ENCODE measurements at regions not wholly inside any gene's neighbourhood (a gene's known extent, or its start where the extent isn't known, plus 50 kb on each side); places are given as distances from the start of the nearest gene placed in this dataset.
"Not testable (repeated sequence)": the region's sequence is repeated elsewhere in the genome, so short reads cannot be mapped to it uniquely, and the experiment has no call there.

- no peak for DNase-seq
Observed at GRCh38 chr3:6062261-6063187, 798.4 kb upstream of the GRM7 start.

DNA sequence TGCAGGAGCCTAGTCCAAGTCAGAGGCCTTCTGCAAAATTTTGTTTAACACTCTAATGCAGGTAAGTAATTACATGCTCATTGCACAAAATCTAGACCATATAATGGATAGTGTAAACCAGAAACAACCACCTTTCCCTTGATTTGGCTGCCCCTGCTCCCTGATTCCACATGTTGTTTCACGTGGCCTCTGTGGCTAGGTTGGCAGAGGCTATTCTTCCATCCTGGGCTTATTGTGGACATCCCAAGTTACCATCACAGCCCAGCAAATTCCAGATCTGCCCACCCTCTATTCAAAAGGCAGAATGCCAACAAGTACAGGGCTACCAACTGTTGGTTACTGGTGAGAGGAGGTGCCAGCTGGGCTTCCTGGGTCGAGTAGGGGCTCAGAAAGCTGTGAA, 794.5 kb upstream of the GRM7 start:
- no peak for DNase-seq

DNA sequence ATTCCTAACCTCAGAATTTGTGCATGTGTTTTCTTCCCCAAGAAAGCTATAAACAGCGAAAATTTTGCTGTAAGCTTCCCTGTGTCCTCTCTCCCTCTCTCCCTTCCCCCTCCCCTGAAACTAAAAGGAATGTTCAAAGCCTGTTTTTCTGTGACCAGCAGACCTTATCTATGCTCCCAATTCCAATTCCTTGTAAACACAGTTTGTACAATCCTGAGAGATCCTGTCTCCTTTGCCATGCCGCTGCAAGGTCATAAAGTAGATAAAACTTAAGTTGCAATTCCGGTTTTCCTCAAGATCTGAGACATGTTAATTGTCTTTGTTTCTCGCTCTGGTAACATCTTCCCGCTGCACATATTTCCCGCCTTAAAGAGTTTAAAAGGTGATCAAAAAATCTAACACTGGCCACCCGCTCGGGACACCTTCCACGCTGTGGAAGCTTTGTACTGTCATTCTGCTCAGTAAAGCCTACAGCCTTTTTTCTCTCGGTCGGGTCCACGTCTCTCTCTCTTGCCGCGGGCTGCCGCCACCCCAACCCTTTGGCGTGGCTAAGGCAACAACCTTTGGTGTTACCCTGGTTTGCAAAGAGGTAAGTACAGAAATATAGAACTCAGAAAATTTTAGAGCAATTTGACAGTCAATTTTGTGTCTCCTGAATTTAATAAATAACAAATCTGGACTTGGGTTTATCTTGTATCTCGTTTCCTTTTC, 793.9 kb upstream of the GRM7 start:
- not testable (repeated sequence) for DNase-seq

- DNase-seq: no peak
Observed at GRCh38 chr3:6074952-6075351, 786.0 kb upstream of the GRM7 start.

- DNase-seq: no peak
Observed at GRCh38 chr3:6078436-6078835, 782.5 kb upstream of the GRM7 start.

DNA sequence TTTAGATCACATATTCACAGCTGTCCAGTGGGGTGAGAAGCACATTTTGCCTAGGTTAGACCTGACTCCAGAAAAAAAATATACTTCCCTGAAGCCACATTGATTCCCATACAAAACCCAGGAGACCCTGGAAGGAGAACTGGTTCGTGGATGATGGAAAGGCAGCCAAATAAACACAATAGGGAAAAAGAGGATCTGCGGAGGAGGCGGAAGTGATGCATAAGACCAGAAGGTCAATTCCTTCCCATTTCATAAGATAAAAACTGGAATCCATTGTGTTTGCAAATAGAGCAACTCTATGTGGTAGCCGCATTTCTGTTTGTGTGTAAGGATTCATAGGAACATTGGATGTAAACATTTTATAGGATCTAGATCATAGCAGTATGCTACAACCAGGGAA, 781.9 kb upstream of the GRM7 start:
- DNase-seq: no peak

DNA sequence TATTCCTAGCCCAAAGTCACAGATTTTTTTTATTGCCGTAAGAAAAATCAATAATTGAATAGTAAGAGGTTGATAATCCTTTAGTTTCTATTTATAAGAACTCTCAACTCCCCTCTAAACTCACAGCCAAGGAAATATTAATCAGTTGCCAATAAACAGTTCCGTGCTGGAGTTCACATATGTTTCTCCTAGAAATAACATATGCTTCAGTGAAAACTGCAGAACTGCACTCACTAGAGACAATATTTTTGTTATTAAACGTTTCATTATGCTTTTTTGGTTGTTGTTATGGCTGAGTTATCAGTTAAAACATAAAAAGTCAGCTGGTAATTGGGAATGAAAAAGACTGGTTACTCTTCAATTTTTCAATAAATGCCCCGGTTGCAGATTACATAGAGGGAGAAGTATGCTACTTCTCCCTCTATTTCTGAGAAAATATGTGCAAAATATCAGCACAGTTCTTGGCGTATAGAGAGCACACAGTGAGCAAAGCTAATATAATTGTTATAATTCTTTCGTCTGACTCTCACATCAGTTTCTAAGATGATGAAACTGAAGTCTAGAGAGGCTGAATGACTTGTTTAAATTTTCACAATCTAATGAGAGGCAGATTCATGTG, 781.2 kb upstream of the GRM7 start:
- no peak for DNase-seq

DNA sequence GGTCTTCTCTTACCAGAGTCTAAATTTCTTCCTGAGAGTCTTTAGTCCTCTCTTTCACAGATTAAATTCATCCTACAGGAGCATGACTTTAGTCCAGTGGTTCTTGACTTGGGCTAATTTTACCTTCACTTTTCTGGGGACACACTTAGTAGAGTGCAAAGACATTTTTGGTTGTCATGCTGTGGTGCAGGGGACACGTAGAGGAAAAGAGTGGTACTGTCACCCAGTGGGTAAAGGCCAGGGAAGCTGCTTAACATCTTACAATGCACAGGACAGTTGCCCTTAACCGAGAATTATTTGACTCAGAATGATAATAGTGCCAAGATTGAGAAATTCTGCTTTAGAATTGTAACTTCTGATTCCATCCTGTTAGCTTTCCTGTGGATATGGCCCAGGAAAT, 772.5 kb upstream of the GRM7 start:
- DNase-seq: no peak

DNA sequence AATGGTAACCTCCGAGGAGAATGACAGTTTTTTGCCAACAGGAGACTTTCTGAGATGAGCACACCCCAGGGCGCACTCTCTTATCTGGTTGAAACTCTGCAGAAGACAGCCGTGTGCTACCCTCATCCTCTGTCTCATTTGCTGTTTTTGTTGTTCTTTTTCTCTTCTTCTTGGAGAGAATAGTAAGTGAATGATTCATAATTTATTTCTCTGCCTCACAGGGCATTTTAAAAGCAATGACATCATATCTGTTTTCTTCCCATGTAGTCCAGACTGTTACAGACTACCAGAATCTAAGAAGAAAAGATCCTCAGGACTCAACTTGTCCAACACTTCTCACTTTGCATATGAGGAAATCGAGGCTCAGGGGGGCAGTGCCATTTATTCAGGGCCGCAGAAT, 771.1 kb upstream of the GRM7 start:
- no peak for DNase-seq

DNA sequence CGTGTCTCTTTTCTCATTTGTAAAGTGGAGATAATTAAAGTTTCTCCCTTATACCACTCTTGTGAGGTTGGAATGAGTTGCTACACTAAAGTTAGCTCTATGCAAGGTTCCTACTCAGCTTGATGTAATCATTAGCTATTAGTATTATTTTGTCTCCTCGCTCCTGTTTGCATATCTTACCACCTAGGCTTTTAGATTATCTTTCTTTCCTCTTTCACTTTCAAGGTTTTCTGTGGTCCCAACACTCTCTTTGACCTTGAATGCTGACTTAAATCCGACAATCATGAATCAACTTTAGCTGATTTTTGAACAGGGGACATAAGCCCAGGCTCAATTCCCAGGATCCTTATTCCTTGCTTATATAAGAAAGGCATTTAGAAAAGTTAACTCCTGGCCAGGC, 769.7 kb upstream of the GRM7 start:
- DNase-seq: no peak

DNA sequence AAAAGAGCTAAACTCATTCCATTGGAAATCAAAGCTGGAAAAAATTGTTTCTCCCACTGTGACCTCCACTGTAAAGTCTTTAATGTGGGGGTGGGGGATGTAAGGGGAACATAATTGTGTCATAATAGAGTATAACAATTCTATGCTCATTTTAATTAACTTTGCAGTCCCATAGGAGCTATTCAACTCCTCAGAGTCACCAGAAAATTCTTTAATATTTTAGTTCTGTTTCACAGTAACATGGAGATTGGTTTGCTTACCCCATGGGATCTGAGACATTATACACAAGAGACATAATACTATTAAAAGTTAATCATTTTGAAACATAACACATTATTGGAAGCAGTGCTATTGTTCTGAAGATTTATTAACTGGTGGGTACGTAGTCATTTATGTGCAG, 765.9 kb upstream of the GRM7 start:
- no peak for DNase-seq

DNA sequence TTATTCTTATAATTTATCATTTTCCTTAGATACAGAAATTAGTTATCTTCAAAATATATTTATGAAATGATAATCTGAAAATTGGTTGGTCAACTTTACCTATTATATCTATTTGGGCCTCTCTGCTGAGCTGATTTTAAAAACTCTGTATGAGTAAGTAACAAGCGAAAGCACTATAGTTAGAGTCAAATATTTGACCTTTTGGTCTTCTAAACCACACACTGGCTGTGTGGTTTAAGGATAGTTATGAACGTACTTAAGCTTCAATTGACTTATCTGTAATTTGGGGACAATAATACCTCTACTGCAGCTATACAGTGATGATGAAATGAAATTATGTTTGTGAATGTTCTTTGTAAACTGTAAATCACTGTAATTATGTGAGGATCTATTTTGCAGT, 763.9 kb upstream of the GRM7 start:
- DNase-seq: no peak

DNA sequence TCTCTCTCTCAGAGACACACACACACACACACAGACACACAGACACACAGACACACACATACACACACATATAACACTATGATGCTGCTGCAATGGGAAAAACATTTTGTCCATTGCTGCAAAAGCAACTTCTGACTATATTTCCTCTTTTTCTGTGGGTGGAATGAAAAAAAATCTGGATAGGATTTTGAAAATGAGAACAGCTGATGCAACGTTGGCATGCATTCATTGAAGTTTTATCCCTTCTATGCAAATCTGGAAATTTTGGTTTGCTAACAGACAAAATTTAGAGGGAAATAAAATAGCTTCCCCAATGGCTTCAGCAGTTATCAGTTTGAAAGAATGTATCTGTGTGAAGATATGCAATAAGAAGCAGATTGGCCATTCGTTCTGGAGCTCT, 763.4 kb upstream of the GRM7 start:
- DNase-seq: no peak

DNA sequence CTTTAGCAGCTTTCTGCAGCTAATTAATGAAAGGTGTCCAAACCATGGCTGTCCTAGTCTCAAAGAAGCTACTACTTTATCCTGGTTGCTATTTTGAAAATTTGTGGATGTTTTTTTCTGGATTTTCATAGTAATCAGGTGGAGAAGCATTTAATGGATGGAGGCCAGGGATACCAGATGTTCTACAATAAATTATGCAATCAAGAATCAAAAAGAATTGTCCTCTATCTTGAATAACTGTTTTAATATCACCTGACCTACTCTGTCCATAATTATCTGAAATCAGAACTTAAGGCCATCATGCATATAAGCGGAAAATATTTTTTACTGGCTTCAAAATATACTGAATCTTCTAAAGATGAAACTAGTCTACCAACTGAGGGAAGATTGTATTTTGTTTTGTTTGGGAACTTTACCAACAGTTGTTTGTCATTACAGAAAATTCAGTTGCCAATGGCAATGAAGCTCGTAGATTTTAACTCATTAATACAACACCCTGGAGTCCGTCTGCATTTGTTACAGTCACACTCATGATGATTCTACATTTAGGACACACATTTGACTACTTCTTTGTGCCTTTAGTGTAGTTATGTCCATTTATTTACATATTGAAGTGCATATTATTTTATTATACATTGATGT, 762.3 kb upstream of the GRM7 start:
- DNase-seq: no peak

- no peak for DNase-seq
Observed at GRCh38 chr3:6099458-6100075, 761.3 kb upstream of the GRM7 start.

- DNase-seq: no peak
Observed at GRCh38 chr3:6105187-6105586, 755.7 kb upstream of the GRM7 start.

DNA sequence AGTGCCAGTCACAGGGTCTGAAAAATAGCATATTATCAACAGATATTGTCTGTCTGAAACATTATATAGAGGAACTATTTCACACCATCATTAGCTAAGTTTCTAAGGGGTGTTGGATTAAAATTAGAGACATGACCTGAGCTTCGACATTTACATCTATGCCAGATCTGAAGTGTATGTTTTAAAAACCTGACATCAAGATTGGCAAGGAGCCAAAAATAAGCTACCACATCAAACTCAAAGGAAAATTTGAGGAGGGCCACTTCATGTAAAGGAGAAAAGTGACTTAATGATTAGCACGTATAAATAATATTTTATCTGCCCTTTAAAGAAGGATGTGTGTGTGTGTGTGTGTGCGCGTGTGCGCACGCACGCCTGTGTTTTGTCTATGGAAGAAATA, 752.0 kb upstream of the GRM7 start:
- DNase-seq: no peak

DNA sequence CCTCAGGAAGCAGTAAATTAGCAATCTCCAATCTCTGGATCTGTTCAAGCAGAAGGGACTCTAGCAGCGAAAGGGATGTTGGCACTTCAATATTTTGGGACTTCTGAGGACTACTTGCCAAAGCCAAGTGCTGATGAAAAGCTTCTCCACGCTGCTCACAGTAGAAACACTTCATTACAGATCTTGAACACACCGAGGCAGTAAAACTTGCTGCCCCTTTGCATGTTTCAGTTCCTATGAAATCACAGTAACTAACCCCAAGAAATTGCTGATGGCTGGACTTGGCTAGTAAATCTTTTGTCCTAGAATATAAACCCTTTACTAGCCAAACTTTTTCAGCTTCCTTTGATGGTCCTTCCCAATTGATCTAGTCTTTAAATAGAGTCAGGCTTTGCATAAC, 750.5 kb upstream of the GRM7 start:
- DNase-seq: no peak

- no peak for DNase-seq
Observed at GRCh38 chr3:6112546-6112945, 748.4 kb upstream of the GRM7 start.

DNA sequence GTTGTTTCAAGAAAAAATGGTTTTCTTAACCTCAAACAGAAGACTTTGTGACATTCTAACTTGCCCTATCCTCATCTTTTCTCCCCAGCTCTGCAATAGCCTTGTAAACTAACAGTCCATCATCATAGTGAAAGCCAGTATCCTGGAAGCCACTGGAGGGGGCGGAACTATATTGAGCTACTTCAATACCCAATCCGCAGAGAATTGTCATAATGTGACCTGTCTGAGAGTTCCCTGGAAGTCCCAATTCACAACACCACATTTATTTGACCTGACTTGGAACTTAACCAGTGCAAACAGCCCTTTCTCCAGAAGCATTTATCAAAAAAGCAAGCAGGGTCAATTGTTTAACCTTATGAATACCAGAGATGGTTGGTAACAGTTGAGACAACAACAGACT, 747.6 kb upstream of the GRM7 start:
- no peak for DNase-seq

GRCh38 chr3:6119367-6119766, 741.5 kb upstream of the GRM7 start:
- DNase-seq: no peak

- no peak for DNase-seq
Observed at GRCh38 chr3:6120786-6121185, 740.1 kb upstream of the GRM7 start.

- DNase-seq: no peak
Observed at GRCh38 chr3:6124875-6125274, 736.0 kb upstream of the GRM7 start.
